ENCODE measurements at regions not wholly inside any gene's neighbourhood (a gene's known extent, or its start where the extent isn't known, plus 50 kb on each side); places are given as distances from the start of the nearest gene placed in this dataset.

DNA sequence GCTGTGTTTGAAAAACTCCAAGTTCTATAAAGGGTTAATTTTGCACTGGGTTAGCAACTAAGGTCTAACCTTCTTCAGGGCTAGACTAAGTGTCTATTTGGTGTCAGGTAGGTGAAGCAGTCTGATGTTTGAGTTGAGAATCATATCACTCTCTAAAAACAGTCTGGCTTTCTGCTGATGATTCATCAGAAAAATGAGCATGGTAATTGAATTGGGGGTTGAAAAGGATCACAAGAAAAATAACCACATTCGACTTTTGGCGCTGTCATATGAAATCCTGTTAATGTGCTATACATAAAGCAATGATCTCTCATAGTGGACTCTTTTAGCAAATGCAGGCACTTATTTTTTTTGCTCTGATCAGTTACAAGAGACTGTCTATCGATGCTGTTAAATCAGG lies 242.2 kb upstream of the AZI2 start:
- DNase-seq (ENCODE audit: low spot score), result no peak
- TF ChIP-seq, protein P1, sequence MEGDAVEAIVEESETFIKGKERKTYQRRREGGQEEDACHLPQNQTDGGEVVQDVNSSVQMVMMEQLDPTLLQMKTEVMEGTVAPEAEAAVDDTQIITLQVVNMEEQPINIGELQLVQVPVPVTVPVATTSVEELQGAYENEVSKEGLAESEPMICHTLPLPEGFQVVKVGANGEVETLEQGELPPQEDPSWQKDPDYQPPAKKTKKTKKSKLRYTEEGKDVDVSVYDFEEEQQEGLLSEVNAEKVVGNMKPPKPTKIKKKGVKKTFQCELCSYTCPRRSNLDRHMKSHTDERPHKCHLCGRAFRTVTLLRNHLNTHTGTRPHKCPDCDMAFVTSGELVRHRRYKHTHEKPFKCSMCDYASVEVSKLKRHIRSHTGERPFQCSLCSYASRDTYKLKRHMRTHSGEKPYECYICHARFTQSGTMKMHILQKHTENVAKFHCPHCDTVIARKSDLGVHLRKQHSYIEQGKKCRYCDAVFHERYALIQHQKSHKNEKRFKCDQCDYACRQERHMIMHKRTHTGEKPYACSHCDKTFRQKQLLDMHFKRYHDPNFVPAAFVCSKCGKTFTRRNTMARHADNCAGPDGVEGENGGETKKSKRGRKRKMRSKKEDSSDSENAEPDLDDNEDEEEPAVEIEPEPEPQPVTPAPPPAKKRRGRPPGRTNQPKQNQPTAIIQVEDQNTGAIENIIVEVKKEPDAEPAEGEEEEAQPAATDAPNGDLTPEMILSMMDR (IDR thresholded peaks at IDR 0.05; ENCODE audit: borderline replicate concordance, control extremely low read depth, extremely low read depth, insufficient read depth, missing control alignments), result no peak

DNA sequence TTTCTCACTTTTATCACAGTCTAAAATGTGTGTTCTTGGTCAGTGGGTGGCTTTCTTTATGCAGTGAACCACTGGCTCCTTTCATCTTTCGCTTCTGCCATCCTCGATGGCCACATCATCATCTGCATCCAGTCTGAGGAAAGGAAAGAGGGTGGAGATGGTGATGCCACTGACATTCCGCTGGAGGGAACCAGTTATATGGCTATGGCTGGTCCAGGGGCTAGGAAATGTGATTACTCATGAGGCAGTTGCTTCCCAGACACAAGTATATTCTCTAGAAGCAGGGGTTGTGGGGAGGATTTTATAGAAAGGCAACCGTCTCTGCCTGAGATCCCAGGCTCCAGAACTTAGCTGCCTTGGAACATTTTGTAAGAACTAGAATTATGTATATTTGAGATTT lies 246.7 kb upstream of the AZI2 start:
- in situ Hi-C loops (cut with MboI; ENCODE audit: low sequenced_read_pairs, unreplicated experiment), result no loop called here
- TF ChIP-seq, protein P1 (IDR thresholded peaks at IDR 0.05; ENCODE audit: borderline replicate concordance, control extremely low read depth, extremely low read depth, insufficient read depth, missing control alignments), result no peak
- no peak for DNase-seq (ENCODE audit: low spot score)

More for the DNA sequence above, 242.2 kb upstream of the AZI2 start:
- in situ Hi-C loops (cut with MboI; ENCODE audit: low sequenced_read_pairs, unreplicated experiment), result no loop called here

DNA sequence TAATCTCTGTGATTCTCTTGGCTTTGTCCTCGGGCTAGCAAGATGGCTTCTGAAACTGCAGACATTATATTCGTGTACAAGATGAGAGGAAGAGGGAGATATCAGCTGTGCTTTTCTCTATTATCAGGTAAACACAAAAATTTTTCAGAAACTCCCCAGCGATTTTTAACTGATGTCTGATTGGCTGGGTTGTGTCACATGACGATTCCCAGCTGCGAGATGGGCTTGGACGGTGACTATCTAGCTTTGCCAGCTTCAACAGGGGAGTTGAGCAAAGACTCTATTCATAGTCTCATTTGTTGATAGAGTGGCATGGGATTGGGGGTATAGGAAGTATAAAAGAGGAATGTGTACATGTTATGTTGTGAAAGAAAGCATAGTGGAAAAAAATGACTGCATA lies 248.8 kb upstream of the AZI2 start:
- TF ChIP-seq, protein P1 (IDR thresholded peaks at IDR 0.05; ENCODE audit: borderline replicate concordance, control extremely low read depth, extremely low read depth, insufficient read depth, missing control alignments), result no peak
- in situ Hi-C loops (cut with MboI; ENCODE audit: low sequenced_read_pairs, unreplicated experiment), result no loop called here
- DNase-seq (ENCODE audit: low spot score), result no peak

- no peak for DNase-seq (ENCODE audit: low spot score)
- TF ChIP-seq, protein P1 (IDR thresholded peaks at IDR 0.05; ENCODE audit: borderline replicate concordance, control extremely low read depth, extremely low read depth, insufficient read depth, missing control alignments), result no peak
- in situ Hi-C loops (cut with MboI; ENCODE audit: low sequenced_read_pairs, unreplicated experiment), result no loop called here
Observed at GRCh38 chr3:28598165-28598564, 249.5 kb upstream of the AZI2 start.

- no peak for DNase-seq (ENCODE audit: low spot score)
- TF ChIP-seq, protein P1 (IDR thresholded peaks at IDR 0.05; ENCODE audit: borderline replicate concordance, control extremely low read depth, extremely low read depth, insufficient read depth, missing control alignments), result no peak
- in situ Hi-C loops (cut with MboI; ENCODE audit: low sequenced_read_pairs, unreplicated experiment), result no loop called here
Observed at GRCh38 chr3:28601291-28601690, 252.7 kb upstream of the AZI2 start.

GRCh38 chr3:28606283-28606682 lies 257.7 kb upstream of the AZI2 start:
- no peak for DNase-seq (ENCODE audit: low spot score)
- TF ChIP-seq, protein P1 (IDR thresholded peaks at IDR 0.05; ENCODE audit: borderline replicate concordance, control extremely low read depth, extremely low read depth, insufficient read depth, missing control alignments), result no peak
- in situ Hi-C loops (cut with MboI; ENCODE audit: low sequenced_read_pairs, unreplicated experiment), result no loop called here

DNA sequence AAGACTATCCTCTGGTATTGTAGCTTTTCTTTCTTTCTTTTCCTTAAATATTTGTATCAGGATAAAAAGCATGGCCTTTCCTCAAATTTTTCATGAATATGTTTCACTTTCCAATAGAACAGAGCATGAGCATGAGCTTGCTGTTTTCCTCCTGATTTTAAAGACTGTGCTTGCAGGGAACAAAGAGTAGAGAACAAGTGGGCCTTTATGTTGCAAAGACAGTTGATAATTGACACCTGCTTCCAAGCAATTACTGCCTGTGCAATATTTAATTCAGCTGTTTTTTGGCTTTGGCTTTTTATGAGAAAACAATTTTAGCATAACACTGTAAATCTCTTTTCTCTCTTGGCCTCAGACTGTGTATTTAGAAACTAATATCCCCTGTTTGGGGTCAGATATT lies 263.6 kb upstream of the AZI2 start:
- TF ChIP-seq, protein P1 (IDR thresholded peaks at IDR 0.05; ENCODE audit: borderline replicate concordance, control extremely low read depth, extremely low read depth, insufficient read depth, missing control alignments), result no peak
- in situ Hi-C loops (cut with MboI; ENCODE audit: low sequenced_read_pairs, unreplicated experiment), result no loop called here
- DNase-seq (ENCODE audit: low spot score), result no peak
